Retinal pigment epithelial cell (primary cell): ENCODE measurements at regions not wholly inside any gene's neighbourhood (a gene's known extent, or its start where the extent isn't known, plus 50 kb on each side); places are given as distances from the start of the nearest gene placed in this dataset.

Source experiments
- DNase-seq: peaks from one replicate; pipeline ENCODE4 v3.0.0-alpha.2; 2010; ENCODE audit warnings: low read depth
- H3K4me3 ChIP-seq: 2 replicates; pipeline ENCODE4 v1.5.1; 2011; ENCODE audit warnings: mild to moderate bottlenecking, low read length, control low read depth, moderate library complexity
- TF ChIP-seq, protein P1 (sequence below): conservative IDR thresholded peaks from 2 replicates; pipeline ENCODE4 v1.5.1; 2011; ENCODE audit warnings: low read depth, low read length, control low read depth, inconsistent platforms

DNA sequence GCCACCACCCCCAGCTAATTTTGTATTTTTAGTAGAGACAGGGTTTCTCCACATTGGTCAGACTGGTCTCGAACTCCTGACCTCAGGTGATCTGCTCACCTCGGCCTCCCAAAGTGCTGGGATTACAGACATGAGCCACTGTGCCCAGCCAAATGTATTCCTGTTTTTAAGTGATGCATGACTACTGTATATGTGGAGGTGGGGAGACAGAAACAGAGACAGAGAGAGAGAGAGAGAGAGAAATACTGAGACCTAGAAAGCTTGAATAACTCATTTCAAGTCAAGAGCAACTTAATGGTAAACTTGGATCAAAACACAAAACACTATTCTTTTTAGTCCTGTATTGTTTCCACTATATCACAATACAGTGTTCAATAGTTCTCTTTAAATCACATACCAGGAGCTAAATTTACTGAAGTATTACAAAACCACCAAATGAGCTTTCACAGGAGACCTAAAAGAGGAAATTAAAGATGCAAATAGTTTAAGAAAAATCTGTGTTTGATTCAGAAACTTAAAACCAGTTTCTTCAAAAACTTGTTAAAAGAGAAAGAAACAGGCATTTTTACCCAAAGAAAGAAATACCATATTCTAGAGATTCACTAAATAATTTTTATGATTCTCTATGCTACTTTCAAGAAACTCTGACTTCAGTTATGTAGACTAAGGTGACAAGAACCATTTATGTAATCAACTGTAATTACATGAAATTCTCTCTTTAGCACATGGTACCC, 188.7 kb downstream of the ETS1 start:
- DNase-seq: no peak
- TF ChIP-seq, protein P1, sequence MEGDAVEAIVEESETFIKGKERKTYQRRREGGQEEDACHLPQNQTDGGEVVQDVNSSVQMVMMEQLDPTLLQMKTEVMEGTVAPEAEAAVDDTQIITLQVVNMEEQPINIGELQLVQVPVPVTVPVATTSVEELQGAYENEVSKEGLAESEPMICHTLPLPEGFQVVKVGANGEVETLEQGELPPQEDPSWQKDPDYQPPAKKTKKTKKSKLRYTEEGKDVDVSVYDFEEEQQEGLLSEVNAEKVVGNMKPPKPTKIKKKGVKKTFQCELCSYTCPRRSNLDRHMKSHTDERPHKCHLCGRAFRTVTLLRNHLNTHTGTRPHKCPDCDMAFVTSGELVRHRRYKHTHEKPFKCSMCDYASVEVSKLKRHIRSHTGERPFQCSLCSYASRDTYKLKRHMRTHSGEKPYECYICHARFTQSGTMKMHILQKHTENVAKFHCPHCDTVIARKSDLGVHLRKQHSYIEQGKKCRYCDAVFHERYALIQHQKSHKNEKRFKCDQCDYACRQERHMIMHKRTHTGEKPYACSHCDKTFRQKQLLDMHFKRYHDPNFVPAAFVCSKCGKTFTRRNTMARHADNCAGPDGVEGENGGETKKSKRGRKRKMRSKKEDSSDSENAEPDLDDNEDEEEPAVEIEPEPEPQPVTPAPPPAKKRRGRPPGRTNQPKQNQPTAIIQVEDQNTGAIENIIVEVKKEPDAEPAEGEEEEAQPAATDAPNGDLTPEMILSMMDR: no peak
- no peak overlapping the region for H3K4me3 ChIP-seq

DNA sequence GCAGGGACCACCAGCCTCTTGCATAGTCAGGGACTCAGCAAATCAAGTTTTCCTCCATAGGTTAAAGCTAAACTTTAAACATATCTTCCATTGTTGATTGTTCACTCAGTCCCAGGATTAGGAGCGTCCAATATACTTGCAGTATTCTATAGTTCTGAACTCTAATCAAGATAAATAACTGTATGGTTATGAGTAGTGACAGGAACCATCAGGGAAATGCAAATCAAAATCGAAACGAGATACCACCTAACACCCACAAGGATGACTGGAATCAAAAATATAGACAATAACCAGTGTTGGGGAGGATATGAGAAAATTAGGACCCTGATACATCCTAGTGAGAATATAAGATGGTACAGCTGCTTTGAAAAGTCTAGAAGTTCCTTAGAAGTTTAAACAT, 190.0 kb downstream of the ETS1 start:
- TF ChIP-seq, protein P1: no peak
- H3K4me3 ChIP-seq: no peak overlapping the region
- no peak for DNase-seq

DNA sequence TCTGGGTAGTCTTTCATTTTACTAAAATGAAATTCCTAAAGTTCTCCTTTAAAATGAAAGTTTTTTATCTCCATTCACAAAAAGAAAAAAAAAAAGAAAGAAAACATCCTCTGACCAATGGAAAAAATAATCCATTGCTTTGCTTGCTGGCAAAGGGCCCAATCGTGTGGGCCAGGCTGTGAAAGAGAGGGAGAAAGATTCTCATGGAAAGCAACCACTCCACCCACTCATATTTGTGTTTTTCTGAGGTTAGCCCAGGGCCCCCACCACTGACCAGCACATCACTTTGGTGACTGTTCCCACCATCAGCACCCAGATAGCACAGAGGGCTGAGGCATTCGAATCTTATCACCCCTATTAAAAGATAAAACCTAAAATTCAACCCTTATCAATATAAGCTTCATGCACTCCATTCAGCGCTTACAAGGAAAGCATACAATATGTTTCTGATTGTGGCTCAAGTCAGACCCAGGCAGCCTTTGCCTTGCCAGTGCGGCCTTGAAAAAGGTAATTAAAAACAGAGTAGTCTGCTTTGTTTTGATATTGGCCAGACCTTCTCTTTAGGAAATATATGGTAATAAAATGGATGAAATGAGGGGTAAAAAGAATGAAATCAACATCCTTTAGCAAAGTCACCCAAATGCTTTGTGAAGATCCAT, 192.8 kb downstream of the ETS1 start:
- DNase-seq: no peak
- TF ChIP-seq, protein P1: no peak
- H3K4me3 ChIP-seq: no peak overlapping the region

DNA sequence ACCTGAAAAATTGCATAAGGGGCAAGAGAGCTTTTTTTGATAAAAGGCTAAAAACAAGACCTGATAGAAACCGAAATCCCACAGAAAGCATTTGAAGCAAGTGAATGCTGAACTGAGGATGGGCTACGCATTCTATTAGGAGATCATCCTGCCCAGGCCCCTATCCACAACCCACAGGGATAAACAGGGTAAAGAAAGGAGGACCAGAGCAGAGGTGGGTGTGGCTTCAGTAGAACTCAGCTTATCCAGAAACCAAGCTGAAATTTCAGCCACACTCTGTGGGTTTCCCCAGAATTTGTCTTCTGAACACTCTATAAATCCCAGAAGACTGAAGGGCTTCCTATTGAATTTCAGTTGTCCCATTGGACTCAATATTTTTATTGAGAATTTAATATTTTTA, 195.1 kb downstream of the ETS1 start:
- DNase-seq: no peak
- TF ChIP-seq, protein P1: no peak

DNA sequence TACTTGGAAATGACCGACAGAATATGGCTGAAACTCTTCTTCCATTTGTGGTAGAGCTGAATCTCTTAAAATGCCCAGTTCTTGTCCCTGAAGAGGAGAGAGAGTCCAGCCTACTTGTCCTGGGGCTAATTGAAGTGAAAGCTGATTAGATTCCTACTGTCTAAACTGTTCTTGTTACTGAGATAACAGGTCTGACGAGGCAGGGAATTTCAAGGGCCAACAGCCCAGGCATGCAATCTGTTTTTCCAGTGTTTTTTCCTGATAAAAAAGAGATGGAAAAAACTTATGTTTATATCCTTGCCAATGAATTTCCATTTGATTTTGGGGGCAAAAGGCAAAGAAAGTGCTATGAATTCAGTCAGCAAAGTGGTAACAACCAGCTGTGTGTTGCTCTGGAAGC, 195.5 kb downstream of the ETS1 start:
- DNase-seq: no peak
- no peak overlapping the region for H3K4me3 ChIP-seq
- TF ChIP-seq, protein P1: no peak

More for the DNA sequence above, 195.1 kb downstream of the ETS1 start:
- no peak overlapping the region for H3K4me3 ChIP-seq

DNA sequence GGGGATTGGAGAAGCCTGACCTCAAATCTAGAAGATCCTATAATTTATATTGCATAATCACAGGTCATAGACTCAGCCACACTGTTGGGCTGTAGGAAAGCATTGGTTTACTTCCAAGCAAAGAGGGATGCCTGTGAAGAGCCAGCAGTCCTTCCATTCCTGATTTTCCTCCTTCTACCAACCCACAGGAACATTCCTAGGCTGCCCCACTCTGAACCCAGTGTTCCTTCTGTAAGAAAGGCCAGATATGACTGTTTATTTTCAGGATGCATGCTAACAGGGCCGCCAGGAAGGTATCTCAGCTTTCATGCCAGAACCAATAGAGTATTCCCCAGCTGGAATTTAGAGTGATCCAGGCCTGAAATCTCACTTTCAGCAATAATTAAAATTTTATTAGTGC, 197.1 kb downstream of the ETS1 start:
- no peak for DNase-seq
- TF ChIP-seq, protein P1: no peak
- H3K4me3 ChIP-seq: no peak overlapping the region

DNA sequence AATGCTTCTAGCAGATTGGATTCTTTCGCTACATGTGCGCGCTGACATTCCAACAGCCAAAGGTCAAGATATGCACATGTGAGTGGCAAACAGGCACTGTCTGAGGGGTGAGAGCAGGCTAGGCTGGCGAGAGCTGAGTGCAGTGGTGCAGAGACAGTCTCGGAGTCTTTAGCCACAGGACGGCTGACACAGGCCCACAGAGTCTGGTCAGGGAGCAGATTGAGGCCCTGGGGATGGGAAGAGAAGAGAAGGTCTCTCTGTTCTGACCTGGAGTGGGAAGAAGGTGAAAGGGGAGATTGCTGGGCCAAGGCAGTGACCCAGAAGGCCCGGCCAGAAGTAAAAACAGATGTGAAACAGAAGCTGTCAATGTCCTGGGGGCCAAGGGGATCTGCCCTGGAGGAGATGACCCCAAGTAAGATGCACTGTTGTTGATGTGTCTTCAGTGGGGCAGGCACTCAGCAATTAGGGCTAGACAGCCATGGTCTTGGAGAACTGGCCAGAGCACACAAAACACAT, 197.8 kb downstream of the ETS1 start:
- DNase-seq: no peak
- TF ChIP-seq, protein P1: no peak
- H3K4me3 ChIP-seq: no peak overlapping the region
